GM21529 (cell line): ENCODE measurements at regions not wholly inside any gene's neighbourhood (a gene's known extent, or its start where the extent isn't known, plus 50 kb on each side); places are given as distances from the start of the nearest gene placed in this dataset.
"Not testable (repeated sequence)": the region's sequence is repeated elsewhere in the genome, so short reads cannot be mapped to it uniquely, and the experiment has no call there.

Experiments used
- ATAC-seq: cut with Tn5 transposase; IDR thresholded peaks from one replicate; pipeline ENCODE4 v1.9.1; 2021; ENCODE audit not compliant: unreplicated experiment

DNA sequence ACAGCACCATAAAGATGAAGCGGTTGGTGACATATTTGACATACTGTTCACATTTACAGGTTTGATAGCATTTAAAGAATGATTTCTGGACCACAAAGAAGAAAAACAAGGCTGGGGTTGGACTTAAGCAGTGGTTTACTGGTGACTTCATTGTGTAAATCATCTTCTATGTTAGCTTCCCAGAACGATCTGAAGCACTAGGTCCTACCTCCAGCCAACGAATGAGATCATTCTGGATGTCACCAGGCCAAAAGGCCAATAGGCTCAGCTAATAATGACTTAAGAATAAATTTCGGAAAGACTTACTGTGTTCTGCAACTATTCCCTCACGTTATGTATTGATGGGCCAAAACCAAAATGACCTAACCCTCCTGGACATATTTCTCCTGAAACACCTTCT is 675.3 kb upstream of the CCNG1 start:
- ATAC-seq, result no peak

DNA sequence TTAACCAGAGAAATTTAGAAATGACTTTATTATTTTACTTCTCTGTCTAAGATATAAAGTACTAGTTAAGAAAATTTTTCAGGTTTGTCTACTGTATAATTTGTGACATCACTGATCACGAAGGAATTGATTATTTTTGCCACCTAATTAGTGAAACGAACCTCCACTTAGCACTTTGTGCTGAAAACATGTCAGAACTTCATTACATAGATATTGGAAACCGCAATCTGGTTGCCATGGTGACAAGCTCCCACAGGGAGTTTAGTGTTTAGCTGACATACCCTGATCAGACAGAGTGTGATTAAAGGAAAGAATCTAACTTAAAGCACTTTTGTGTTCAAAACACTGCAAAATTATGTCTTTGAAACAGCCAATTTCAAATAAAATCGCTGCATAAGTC is 668.4 kb upstream of the CCNG1 start:
- no peak for ATAC-seq

DNA sequence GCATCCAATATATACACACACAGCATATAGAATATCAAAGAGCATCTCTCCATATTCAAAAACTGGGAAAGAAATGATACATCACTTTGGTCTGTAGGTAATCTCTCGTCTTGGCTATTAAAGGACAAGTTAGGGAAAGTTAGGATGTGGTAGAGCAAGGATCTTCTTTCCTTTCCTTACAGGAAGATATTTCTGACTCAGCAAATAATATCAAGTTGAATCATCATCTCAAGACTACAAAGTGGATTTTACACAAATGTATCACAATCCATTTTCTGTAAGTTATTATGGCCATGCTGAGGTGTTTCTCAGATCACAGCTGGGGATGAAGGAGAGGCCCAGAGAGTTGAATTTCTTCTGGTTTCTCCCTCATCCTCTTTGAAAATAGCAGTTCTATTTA is 651.7 kb upstream of the CCNG1 start:
- ATAC-seq, result no peak

DNA sequence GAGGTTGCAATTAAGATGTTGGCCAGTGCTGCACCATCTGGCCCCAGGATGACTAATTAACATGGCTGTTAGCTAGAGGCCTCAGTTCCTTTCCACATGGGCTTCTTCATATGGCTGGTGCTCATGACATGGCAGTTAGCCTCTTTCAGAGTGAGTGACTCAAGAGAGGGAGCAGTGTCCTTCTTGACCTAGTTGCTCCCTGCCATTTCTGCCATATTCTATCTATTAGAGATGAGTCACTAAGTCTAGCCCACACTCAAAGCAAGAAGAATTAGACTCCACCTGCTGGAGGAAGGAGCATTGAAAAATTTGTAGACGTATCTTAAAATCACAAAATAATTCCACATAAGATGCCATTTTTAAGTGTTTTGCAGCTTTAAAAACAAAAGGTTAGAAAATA is 651.2 kb upstream of the CCNG1 start:
- ATAC-seq, result no peak

DNA sequence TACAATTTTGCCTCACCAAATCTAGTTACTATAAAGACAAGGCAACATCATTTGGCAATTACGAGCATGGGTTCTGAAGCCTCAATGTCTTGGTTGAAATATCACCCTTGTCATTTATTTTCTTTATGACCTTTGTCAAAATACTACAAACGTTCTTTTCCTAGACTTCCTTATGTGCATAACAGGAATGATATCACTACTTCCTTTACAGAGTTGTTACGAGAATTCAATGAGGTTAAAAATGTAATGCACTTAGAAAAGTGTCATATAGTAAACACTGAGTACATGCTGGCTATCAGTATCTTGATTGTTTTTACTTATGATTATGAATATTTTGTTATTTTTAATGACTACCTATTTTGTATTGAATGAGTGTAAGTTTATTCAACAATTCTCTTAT is 640.9 kb upstream of the CCNG1 start:
- ATAC-seq, result no peak

DNA sequence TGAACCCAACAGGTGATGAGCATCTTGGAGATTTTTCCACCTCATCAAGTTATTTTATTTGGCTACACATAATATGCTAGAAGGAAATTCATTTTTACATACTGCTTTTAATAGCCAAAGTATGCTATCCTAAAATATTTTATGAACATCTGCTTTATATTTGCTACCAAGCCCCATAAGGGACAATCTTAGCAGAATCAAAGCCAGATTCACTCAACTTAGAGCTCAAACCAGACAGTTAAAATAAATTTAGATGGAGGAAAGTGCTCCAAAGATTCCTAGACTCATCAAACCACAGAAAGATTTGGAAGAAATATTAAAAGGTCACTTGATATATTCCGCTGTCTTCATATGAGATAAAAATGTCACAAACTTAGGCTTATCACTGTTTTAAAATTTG is 637.1 kb upstream of the CCNG1 start:
- no peak for ATAC-seq

DNA sequence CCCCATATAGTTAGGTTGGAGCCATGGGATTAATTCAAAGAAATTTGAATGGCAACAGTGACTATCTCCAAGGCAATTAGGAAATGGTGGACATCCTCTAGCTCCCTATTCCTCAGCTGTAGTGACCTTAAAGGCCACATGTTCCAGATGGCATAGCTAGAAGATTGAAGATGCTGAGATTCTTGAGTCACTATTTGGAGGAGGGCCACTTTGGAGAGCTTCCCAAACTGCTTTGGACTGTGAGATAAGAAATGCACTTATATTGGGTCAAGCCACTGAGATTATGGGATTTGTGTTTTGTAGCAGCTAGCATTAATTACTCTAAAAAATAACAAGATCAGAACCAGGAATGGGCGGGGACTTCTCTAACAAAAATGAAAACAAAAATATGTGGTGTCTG is 636.2 kb upstream of the CCNG1 start:
- no peak for ATAC-seq

DNA sequence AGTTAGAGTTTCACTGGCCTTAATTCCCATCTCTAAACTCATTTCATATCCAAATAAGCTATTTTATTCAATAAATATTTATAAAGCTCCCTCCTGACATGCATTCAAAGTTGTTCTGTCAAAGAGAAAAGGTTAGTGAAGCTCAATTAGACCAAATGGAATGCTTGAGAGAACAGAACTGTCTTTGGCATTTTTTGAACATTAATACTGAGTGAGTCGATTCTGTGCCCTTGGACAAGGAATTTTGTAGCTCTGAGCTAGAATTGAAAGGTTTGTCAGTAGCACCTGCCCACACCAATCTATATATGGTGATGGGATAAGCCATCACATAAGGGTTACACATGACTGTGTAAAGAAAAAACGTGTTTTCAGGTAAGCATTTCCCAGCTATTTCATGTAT is 631.2 kb upstream of the CCNG1 start:
- no peak for ATAC-seq

DNA sequence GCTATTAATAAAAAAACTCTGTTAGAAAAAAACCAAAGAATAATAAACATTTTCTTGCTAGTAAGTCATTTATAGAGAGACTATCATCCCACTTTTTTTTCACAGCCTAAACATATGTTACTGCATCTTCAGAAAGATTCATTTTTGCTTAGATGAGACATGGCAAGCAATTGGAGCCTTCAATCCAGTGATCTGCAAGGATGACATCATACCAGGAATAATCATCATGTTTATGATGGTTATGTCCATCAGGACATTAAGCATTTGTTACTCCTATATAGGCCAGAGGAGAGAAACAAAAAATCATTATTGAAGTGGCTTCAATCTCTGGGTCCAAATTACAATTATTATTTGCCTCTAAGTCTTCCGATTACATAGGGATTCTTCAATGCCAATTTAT is 626.3 kb upstream of the CCNG1 start:
- ATAC-seq, result no peak

DNA sequence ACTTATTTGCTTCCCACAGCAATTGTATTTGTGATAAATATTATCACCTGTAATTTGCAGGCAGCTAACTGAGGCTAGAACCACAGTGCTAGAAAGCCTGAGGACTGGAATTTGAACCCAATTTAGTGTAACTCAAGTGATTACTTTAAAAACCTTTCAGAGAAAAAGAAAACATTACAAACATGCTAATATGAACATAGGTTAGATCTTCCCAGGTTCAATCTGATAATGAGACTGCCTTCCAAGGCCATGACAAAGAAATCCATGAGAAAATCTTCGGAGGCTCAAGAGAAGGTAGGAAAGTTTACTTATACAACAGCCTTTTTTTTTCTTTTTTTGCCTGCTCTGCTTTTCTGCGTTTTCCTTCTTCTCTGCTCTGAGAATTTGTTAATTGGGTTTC is 620.6 kb upstream of the CCNG1 start:
- ATAC-seq, result no peak

DNA sequence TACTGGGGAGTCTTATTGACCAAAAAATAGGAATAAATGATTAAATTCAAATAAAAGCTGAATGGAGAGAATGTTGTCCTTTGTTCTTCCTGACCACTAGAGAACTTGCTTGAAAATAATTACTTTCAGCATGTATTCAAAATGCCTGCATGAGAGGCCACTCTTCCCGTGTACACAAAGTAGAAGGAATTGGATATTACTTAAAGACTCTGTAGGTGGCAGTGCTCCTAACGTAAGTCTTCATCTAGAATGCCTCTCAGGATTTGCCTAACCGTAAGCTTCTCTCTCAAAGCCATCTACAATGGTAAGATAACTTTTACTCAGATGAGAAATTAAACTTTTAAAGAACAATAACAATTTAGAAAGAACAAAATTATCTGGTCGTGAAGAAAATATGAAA is 620.0 kb upstream of the CCNG1 start:
- ATAC-seq, result no peak

DNA sequence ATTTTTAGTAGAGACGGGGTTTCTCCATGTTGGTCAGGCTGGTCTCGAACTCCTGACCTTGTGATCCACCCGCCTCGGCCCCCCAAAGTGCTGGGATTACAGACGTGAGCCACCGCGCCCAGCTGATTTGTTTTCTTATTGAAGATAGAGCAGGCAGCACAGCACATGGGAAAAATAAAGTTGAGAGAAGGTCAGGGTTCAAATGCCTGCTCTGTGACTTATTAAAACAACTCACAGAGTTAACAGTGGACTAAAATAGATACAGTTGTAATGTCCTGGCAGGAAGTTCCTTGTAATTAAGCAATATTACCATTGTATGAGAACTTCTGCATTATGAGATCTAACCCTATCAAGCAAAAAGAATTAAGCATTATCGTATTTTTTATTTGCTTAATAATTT is 615.7 kb upstream of the CCNG1 start:
- not testable (repeated sequence) for ATAC-seq

DNA sequence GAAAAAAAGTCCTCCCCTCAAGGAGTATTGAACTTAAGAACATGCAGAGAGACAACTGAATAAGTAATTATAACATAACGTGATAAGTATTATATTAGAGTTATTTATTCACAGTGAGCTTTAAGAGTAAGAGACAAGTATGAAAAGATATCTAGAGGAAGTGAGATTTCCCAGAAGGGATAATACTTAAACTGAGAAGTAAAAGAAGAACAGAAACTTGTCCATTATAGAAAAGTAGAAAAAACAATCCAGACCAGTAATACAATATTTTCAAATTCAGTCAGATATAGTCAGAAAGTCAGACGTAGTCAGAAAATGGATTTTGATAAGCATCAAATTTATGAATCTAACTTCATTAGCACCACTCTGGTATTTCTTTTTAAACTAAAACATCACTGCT is 613.0 kb upstream of the CCNG1 start:
- ATAC-seq, result peak; percentile 70

DNA sequence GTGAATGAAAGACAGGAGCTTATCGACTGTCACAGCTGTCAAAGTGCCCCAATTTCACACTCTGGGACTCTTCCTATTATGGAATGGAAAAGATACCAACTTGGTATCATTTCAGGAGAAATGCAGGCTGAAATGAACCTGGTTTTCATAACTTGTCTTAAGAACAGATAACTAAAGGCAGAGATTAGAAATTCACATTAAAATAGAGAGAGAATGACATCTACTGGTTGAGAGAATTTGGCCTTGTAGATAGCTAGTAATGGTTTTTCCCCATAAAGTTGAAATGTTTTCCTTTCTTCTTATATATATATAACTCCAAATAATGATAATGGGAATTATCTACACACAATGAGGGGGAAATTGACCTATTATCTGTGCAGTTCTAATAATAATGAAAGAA is 600.2 kb upstream of the CCNG1 start:
- no peak for ATAC-seq

DNA sequence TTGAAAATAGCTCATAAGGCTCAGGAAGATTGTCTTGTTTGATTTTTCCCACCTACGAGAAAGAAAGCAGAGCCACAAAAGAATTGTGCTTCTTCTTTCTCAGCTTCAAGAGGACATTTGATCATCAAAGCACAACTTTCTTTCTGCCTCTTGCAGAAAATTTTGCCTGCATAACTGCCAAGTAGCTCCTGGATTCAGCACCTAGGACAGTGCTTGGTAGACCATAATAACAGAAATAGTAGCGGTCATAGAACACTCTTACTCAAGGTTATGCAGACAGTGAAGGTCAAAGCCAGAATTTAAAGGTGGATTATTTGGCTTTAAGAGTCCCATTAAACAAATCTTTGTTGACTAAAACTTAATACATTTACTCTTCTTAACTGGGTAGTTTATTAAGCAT is 594.7 kb upstream of the CCNG1 start:
- no peak for ATAC-seq

DNA sequence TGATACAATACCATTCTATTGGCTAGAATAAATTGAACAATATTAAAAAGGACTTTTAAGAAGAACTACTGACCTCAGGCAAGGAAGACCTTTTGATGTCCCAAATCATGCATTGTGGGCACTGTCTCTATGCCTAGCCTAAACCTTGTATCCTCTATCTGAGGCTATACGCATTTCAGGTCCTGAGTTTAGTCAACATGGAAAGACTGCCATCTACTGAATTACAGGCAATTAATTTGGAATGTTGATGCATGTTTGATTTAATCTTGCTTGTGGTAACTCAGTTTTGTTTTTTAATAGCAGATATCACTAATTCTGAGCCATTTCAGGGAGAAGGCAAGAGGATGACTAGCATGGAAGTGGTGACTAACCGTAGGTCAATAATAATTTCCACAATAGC is 585.3 kb upstream of the CCNG1 start:
- ATAC-seq, result no peak

DNA sequence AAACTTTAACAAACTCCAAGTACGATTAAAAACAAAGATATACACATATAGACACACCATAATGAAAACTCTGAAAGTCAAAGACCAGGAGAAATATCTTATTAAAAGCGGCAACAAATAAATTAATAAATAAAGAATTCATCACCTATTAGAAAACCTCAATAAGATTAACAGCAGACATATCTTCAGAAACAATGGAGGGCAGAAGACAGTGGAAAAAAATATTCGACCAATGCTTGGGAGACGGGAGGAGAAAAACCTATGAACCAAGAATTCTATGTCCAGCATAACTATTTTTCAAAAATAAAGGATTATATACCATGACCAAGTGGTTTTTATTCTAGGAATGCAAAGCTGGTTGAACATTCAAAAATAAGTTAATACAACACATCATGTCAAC is 578.6 kb upstream of the CCNG1 start:
- ATAC-seq, result no peak

DNA sequence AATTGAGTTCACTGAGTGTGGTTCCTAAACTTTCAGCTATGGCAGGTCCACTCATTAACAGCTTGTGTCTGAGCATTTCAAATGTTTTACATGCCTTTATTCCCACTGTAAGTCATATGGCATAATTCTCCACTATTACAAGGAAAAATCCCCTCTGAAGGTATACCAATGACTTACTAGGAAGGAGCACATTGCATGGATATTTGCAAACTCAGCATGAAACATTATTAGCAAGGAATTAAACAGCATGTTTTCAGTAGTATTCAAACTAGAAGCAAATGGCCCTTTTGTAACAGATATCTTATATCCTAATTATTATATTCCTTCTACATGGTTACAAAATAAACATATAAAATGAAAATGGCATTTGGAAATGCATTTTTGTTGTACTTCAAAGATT is 566.4 kb upstream of the CCNG1 start:
- ATAC-seq, result no peak

DNA sequence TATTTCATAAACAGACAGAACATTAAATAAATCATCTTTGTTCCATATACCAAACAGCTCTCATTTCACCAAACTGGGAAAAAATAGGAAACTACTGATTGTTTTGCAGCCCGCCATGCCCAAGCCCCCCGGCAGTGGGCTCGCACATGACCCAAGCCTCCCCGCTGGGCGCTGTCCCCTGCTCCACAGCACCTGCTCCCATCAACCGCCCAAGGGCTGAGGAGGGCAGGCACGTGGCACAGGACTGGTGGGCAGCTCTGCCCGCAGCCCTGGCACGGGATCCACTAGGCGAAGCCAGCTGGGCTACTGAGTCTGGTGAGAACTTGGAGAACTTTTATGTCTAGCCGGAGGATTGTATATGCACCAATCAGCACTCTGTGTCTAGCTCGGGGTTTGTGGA is 554.8 kb upstream of the CCNG1 start:
- no peak for ATAC-seq

DNA sequence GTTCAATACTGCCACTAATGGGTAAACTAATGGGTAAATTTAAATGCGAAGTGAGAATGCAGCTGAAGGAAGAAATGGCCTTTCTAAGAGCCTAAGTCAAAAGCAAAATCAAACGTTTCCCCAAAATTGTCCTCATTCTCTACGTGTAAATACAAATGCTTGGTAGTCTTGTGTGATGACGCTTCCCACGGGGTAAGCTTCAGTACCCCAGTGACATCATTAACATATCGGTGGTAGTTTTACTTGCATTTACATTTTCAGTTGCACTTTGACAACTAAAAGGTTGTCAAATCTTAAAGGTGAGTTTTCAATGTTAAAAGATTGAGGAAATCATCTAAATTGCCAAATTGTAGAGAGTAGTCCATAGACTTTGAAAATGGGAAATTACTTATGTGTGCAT is 550.7 kb upstream of the CCNG1 start:
- ATAC-seq, result no peak

DNA sequence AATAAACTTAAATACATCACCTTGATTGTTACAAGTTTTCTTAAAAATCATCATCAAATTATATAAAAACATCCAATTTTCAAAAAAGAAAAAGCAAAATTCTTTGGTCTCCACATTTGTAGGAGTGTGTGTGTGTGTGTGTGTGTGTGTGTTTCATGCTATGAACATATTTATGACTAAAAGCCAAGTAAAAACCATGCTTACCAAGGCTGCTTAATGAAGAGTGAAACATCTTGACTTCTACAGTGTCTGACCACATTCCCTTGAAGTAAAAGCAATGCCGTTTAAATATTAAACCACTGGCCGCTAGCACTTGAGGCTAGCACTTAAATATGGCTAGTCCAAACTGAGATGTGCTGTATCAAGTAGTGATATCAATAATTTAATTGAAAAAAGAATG is 549.1 kb upstream of the CCNG1 start:
- no peak for ATAC-seq

DNA sequence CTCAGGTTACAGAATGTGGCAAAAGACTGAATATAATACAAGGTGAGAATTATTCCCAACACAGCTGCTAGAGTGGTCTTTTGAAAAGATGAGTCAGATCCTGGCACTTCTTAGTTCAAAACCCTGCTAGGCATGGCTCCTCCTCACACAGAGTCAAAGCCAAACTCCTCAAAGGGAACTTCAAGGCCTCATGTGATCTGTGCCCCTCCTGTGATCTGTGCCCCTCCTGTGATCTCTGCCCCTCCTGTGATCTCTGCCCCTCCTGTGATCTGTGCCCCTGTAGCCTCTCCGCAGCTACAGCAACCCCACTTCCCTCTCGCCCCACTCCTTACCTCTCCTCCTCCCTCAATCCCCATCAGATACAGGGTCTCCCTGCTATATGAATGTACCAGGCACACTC is 525.5 kb upstream of the CCNG1 start:
- ATAC-seq, result no peak

DNA sequence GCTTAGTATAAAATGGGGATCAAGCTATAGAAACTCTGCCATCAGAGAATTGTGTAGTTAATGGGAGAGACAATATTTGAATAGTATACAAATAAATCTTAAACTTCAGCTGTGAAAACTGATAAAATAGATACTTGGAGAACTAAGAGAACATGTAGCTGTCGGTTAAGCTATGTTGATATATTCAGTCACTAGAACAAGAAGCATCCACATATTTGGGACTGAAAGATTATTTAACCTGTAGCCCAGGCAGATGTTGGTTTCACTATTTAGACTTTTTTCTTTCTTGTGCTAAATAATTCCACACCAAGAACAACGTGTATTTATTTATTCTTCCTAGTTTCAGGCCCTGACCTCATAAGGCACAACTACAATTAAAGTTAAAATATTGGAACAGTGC is 521.0 kb upstream of the CCNG1 start:
- no peak for ATAC-seq

DNA sequence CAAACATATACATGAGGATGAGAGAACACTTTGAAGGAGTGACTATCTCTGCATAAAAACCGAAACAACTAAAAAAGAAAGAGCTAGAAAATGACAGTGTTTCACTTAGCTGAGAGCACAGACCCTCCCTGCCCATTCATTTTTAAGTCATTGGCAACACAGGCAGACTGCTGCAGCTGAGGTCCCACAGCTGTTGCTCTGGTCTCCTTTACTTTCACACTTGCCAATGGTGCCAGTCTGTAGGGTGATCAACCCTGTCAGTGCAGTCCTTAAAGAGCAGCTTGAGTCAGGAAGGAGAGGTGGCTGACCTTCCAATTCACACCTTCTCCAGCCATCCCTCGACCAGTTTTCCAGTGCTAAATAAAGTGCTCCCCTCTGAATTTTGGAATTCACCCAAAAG is 508.3 kb upstream of the CCNG1 start:
- ATAC-seq, result no peak
